SU-DHL-6 (cell line): ENCODE measurements at regions not wholly inside any gene's neighbourhood (a gene's known extent, or its start where the extent isn't known, plus 50 kb on each side); places are given as distances from the start of the nearest gene placed in this dataset.

Source experiments
- EZH2phosphoT487 ChIP-seq: fragments of 200-600 bp; sonication (generic), shearing (Covaris generic); conservative IDR thresholded peaks from 2 replicates; pipeline ENCODE4 v1.6.1; 2018; ENCODE audit warnings: mild to moderate bottlenecking, antibody characterized with exemption, low read length, moderate library complexity, mixed read lengths
- TF ChIP-seq, protein P1 (sequence below): fragments of 200-600 bp; sonication (generic); IDR thresholded peaks from one replicate; pipeline ENCODE4 v1.5.1; 2017; ENCODE audit warnings: antibody characterized with exemption, mild to moderate bottlenecking, low read length, moderate library complexity; ENCODE audit not compliant: insufficient read depth, poor library complexity, severe bottlenecking

DNA sequence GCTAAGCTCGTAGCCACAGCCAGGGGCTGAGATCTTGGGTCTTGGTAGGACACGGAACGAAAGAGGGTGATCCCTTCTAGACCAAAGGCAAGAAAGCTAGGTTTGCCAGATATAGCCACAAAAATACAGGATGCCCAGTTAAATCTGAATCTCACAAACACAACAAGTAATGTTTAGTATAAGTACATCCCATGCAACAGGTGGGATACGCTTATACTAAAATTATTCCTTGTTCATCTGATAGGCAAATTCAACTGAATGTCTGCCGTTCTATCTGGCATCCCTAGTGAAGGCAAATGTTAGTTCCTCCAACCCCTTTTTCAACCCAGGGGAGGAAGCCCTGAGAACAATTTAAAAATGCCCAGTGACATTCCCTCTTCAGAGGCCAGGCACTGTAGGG is 131.1 kb upstream of the MGMT start:
- TF ChIP-seq, protein P1, sequence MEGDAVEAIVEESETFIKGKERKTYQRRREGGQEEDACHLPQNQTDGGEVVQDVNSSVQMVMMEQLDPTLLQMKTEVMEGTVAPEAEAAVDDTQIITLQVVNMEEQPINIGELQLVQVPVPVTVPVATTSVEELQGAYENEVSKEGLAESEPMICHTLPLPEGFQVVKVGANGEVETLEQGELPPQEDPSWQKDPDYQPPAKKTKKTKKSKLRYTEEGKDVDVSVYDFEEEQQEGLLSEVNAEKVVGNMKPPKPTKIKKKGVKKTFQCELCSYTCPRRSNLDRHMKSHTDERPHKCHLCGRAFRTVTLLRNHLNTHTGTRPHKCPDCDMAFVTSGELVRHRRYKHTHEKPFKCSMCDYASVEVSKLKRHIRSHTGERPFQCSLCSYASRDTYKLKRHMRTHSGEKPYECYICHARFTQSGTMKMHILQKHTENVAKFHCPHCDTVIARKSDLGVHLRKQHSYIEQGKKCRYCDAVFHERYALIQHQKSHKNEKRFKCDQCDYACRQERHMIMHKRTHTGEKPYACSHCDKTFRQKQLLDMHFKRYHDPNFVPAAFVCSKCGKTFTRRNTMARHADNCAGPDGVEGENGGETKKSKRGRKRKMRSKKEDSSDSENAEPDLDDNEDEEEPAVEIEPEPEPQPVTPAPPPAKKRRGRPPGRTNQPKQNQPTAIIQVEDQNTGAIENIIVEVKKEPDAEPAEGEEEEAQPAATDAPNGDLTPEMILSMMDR: no peak
- TF ChIP-seq EZH2phosphoT487: no peak
